ENCODE measurements at regions not wholly inside any gene's neighbourhood (a gene's known extent, or its start where the extent isn't known, plus 50 kb on each side); places are given as distances from the start of the nearest gene placed in this dataset.

DNA sequence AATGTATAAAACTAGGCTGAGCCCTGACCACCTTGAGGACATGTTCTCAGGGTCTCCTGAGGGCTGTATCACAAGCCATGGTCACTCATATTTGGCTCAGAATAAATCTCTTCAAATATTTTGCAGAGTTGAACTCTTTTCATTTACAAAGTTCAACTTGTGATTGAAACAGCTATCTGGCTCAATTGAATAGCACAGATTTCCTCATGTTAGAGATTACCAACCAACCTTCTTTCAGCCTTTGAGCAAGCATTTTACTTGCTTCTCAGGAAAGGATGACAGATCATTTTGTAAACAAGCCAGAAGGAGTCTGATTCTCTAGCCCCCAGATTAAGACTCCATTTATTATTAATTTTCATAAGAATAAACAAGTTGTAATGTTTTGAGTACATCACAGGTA lies 111.0 kb upstream of the DOK5 start:
- TF ChIP-seq, protein P1, sequence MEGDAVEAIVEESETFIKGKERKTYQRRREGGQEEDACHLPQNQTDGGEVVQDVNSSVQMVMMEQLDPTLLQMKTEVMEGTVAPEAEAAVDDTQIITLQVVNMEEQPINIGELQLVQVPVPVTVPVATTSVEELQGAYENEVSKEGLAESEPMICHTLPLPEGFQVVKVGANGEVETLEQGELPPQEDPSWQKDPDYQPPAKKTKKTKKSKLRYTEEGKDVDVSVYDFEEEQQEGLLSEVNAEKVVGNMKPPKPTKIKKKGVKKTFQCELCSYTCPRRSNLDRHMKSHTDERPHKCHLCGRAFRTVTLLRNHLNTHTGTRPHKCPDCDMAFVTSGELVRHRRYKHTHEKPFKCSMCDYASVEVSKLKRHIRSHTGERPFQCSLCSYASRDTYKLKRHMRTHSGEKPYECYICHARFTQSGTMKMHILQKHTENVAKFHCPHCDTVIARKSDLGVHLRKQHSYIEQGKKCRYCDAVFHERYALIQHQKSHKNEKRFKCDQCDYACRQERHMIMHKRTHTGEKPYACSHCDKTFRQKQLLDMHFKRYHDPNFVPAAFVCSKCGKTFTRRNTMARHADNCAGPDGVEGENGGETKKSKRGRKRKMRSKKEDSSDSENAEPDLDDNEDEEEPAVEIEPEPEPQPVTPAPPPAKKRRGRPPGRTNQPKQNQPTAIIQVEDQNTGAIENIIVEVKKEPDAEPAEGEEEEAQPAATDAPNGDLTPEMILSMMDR (IDR thresholded peaks at IDR 0.05), result no peak
- TF ChIP-seq EZH2phosphoT487 (IDR thresholded peaks at IDR 0.05) (no peak), EZH2 (IDR thresholded peaks at IDR 0.05) (no peak)
